HepG2 (cell line): ENCODE measurements at regions not wholly inside any gene's neighbourhood (a gene's known extent, or its start where the extent isn't known, plus 50 kb on each side); places are given as distances from the start of the nearest gene placed in this dataset.

Experiments used
- CENPX ChIP-seq: sonication (generic); formaldehyde crosslinking; IDR thresholded peaks from 2 replicates; pipeline ENCODE4 v1.9.0; 2021; ENCODE audit warnings: mild to moderate bottlenecking, missing genetic modification reagents, moderate library complexity
- ETV5 ChIP-seq: IDR thresholded peaks from 2 replicates; pipeline ENCODE4 v1.6.1; 2018; ENCODE audit warnings: missing biosample characterization, missing genetic modification reagents, inconsistent platforms, borderline replicate concordance
- MXD1 ChIP-seq: sonication (generic); formaldehyde crosslinking; IDR thresholded peaks from 2 replicates; pipeline ENCODE4 v1.4.0; 2020; ENCODE audit warnings: mild to moderate bottlenecking, missing genetic modification reagents
- YY1 ChIP-seq: IDR thresholded peaks from 2 replicates; pipeline ENCODE4 v1.6.1; 2011; ENCODE audit warnings: low read length, low read depth, moderate library complexity, mild to moderate bottlenecking; ENCODE audit not compliant: insufficient read depth, insufficient replicate concordance
- ZNF513 ChIP-seq: sonication (generic); formaldehyde crosslinking; conservative IDR thresholded peaks from 2 replicates; pipeline ENCODE4 v1.5.0; 2020; ENCODE audit warnings: missing genetic modification reagents

GRCh38 chr6:139587469-139587868, 213.0 kb upstream of the CITED2 start:
- no peak for TF ChIP-seq ETV5 (CRISPR knock-in tag)
- TF ChIP-seq MXD1 (CRISPR knock-in tag): no peak
- no peak for TF ChIP-seq CENPX (CRISPR knock-in tag)
- TF ChIP-seq ZNF513 (CRISPR knock-in tag): no peak
- TF ChIP-seq YY1: no peak
